ENCODE measurements at regions not wholly inside any gene's neighbourhood (a gene's known extent, or its start where the extent isn't known, plus 50 kb on each side); places are given as distances from the start of the nearest gene placed in this dataset.

GRCh38 chr6:165735065-165735464, 72.0 kb upstream of the PDE10A start:
- no peak for DNase-seq

- DNase-seq: no peak
Observed at GRCh38 chr6:165733489-165733791, 70.4 kb upstream of the PDE10A start.

- no peak for DNase-seq
Observed at GRCh38 chr6:165732696-165733488, 69.9 kb upstream of the PDE10A start.

- DNase-seq: peak; percentile 21
Observed at GRCh38 chr6:165729307-165729936, 66.4 kb upstream of the PDE10A start.

GRCh38 chr6:165728216-165728615, 65.2 kb upstream of the PDE10A start:
- DNase-seq: no peak

GRCh38 chr6:165726965-165727381, 63.9 kb upstream of the PDE10A start:
- DNase-seq: no peak

- no peak for DNase-seq
Observed at GRCh38 chr6:165726290-165726875, 63.3 kb upstream of the PDE10A start.

GRCh38 chr6:165725201-165725600, 62.2 kb upstream of the PDE10A start:
- DNase-seq: no peak

GRCh38 chr6:165723326-165723725, 60.3 kb upstream of the PDE10A start:
- DNase-seq: no peak

- no peak for DNase-seq
Observed at GRCh38 chr6:165722022-165722421, 59.0 kb upstream of the PDE10A start.

GRCh38 chr6:165721356-165721755, 58.3 kb upstream of the PDE10A start:
- no peak for DNase-seq

GRCh38 chr6:165718491-165718891, 55.5 kb upstream of the PDE10A start:
- DNase-seq: no peak

GRCh38 chr6:165717732-165718465, 54.9 kb upstream of the PDE10A start:
- DNase-seq: no peak

- no peak for DNase-seq
Observed at GRCh38 chr6:165716886-165717285, 53.8 kb upstream of the PDE10A start.

- DNase-seq: no peak
Observed at GRCh38 chr6:165715428-165715827, 52.4 kb upstream of the PDE10A start.

GRCh38 chr6:165714907-165715306, 51.9 kb upstream of the PDE10A start:
- DNase-seq: no peak

- DNase-seq: no peak
Observed at GRCh38 chr6:165713845-165714466, 50.9 kb upstream of the PDE10A start.
